GM12892 (cell line): ENCODE measurements at regions not wholly inside any gene's neighbourhood (a gene's known extent, or its start where the extent isn't known, plus 50 kb on each side); places are given as distances from the start of the nearest gene placed in this dataset.

ENCODE experiments used
- POLR2A ChIP-seq: IDR thresholded peaks from 2 replicates; pipeline ENCODE4 v1.6.1; 2011; ENCODE audit warnings: low read depth, low read length, control low read depth
- POLR2AphosphoS5 ChIP-seq: IDR thresholded peaks from 2 replicates; pipeline ENCODE4 v1.6.1; 2011; ENCODE audit warnings: low read depth, low read length, control low read depth

GRCh38 chr6:134816300-134816699 is 133.6 kb downstream of the ALDH8A1 start:
- TF ChIP-seq POLR2A (no peak), POLR2AphosphoS5 (no peak)
